ENCODE measurements at regions not wholly inside any gene's neighbourhood (a gene's known extent, or its start where the extent isn't known, plus 50 kb on each side); places are given as distances from the start of the nearest gene placed in this dataset.
"Not testable (repeated sequence)": the region's sequence is repeated elsewhere in the genome, so short reads cannot be mapped to it uniquely, and the experiment has no call there.

DNA sequence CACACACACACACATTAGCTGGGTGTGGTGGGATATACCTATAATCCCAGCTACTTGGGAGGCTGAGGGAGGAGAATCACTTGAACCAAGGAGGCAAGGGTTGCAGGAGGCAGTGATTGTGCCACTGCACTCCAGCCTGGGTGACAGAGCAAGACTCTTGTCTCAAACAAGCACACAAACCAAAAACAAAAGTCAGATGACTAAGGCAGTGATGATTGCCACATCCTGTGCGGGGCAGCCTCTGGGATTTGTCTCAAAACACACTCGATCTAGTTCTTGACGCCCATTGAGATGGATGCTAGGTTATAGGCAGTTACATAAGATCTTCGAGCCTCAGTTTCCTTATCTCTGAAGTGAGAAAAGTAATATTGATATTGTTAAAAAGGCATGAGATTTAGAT is 57.8 kb upstream of the NBPF8 start:
- not testable (repeated sequence) for H3K36me3 ChIP-seq (ENCODE audit: insufficient read depth, low read depth, low read length); H3K27me3 ChIP-seq (ENCODE audit: insufficient read depth, low read length); H3K27ac ChIP-seq (ENCODE audit: low read length); H3K4me1 ChIP-seq (ENCODE audit: insufficient read depth, low read length); H3K4me3 ChIP-seq (ENCODE audit: low read length); H3K9me3 ChIP-seq (ENCODE audit: insufficient read depth, low read depth, low read length); H3K9ac ChIP-seq (ENCODE audit: low read depth, low read length)

DNA sequence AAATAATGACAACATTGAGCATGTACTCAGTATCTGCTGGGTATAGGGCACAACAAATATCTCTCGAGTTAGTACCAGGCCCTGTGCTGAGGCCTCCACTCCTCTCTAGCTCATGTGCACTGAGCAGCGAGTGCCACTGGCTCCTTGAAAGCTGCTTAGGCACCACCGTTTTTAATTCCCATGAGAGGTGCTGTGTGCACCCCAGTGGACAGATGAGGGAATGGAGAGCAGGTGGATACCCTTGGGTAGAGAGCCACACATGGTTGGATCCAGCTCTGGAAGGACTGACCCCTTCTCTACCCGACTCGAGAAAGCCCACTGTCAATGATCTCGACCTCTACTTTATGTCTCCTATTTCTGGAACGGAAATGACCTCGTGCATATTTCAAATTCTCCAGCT is 58.7 kb upstream of the NBPF8 start:
- not testable (repeated sequence) for H3K4me1 ChIP-seq (ENCODE audit: insufficient read depth, low read length); H3K4me3 ChIP-seq (ENCODE audit: low read length); H3K9ac ChIP-seq (ENCODE audit: low read depth, low read length); H3K9me3 ChIP-seq (ENCODE audit: insufficient read depth, low read depth, low read length); H3K27me3 ChIP-seq (ENCODE audit: insufficient read depth, low read length); H3K27ac ChIP-seq (ENCODE audit: low read length); H3K36me3 ChIP-seq (ENCODE audit: insufficient read depth, low read depth, low read length)

DNA sequence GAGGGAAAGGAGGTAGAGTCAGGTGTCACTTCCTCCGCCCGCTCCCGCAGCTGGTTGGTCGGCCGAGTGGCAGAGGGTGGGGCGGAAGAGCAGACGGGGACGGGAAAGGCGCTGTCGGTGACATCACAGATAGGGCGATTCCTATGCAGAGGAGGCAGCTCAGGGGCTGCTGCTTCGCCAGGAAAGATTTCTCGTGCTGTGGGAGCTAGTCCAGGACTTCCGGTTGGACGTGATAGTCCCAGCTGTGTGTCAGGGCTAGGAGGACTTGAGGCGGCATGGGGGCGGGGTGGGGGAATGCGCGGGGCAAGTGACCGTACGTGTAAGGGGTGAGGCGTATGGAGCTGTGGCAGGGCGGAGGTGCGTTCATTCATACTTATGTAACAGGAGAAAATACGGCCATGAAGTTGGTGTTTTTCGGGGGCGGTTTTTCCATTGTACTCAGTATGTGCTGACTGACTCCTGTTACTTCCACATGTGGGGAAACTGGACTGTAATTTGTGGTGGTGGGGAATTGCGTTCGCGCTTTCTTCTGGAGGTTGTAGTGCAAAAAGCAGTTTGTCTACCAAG is 60.1 kb upstream of the NBPF8 start:
- not testable (repeated sequence) for H3K27ac ChIP-seq (ENCODE audit: low read length); H3K9me3 ChIP-seq (ENCODE audit: insufficient read depth, low read depth, low read length); H3K27me3 ChIP-seq (ENCODE audit: insufficient read depth, low read length); H3K4me1 ChIP-seq (ENCODE audit: insufficient read depth, low read length); H3K36me3 ChIP-seq (ENCODE audit: insufficient read depth, low read depth, low read length)
- Histone ChIP-seq H3K9ac (ENCODE audit: low read depth, low read length) (peak overlapping the region; percentile 76), H3K4me3 (ENCODE audit: low read length) (peak overlapping the region; percentile 43; the same call in 1 of the 2 replicates)

DNA sequence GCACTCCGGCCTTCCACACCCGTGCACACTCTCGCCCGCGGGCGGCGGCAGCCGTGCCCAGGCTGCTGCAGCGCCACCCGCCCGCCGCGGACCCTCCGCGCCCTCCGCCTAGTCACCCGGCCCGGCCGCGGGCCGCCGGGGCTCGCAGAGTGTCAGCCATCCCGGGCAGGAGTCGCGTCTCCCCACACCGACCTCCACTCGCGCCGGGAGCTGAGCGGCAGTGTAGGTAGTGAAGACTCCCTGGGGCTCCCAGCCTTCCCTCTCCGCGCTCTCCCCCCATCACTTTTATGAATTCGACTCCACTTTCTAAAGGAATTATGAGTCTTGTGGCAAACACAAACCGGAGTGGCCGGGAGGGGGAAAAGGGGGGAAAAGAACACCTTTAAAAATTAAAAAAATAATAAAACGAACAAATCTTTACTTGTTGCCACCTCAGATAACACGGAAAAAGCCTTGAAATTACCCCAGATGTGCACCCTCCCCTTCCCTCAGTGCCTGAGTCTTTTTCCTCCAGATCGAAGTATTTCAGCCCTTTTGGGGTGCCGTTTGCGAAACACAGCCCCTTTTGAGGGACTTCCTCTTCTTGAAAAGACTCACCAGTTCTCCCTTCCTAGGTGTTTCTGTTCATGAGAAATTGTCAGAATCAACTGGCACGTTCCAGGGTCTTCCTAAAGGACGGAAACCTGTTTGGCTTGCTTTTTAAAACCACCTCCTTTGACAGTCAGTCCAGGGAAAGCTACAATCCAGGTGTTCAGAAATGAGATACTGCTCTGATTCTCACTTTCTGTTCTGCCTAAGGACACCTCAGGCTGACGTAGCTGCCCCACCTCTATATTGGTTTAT is 72.4 kb upstream of the NBPF8 start:
- not testable (repeated sequence) for H3K9ac ChIP-seq (ENCODE audit: low read depth, low read length); H3K4me1 ChIP-seq (ENCODE audit: insufficient read depth, low read length)

DNA sequence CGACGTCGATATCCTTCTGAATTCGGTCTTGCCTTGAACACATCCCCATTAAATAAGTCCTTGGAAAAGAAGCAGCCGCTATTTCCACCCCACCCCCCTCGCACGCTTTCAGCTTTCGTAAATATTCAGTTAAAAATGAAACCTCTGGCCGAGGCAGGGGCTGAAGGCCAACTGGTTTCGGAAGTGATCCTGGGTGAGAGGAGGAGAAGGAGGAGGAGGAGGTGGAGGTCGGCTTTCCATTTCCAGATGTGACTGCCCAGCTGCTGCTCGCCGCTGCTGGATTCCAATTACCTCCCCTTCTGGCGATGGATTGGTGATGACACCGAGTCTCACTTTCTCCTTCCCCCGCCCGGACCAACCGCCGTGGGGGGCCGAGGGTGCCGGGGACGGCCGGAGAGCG is 73.1 kb upstream of the NBPF8 start:
- H3K27ac ChIP-seq (ENCODE audit: low read length) = not testable (repeated sequence)

More for the DNA sequence above, 72.4 kb upstream of the NBPF8 start:
- H3K27ac ChIP-seq (ENCODE audit: low read length); H3K9me3 ChIP-seq (ENCODE audit: insufficient read depth, low read depth, low read length); H3K27me3 ChIP-seq (ENCODE audit: insufficient read depth, low read length); H3K36me3 ChIP-seq (ENCODE audit: insufficient read depth, low read depth, low read length): not testable (repeated sequence)
- H3K4me3 ChIP-seq (ENCODE audit: low read length) = peak overlapping the region; percentile 50; the same call in 1 of the 2 replicates

DNA sequence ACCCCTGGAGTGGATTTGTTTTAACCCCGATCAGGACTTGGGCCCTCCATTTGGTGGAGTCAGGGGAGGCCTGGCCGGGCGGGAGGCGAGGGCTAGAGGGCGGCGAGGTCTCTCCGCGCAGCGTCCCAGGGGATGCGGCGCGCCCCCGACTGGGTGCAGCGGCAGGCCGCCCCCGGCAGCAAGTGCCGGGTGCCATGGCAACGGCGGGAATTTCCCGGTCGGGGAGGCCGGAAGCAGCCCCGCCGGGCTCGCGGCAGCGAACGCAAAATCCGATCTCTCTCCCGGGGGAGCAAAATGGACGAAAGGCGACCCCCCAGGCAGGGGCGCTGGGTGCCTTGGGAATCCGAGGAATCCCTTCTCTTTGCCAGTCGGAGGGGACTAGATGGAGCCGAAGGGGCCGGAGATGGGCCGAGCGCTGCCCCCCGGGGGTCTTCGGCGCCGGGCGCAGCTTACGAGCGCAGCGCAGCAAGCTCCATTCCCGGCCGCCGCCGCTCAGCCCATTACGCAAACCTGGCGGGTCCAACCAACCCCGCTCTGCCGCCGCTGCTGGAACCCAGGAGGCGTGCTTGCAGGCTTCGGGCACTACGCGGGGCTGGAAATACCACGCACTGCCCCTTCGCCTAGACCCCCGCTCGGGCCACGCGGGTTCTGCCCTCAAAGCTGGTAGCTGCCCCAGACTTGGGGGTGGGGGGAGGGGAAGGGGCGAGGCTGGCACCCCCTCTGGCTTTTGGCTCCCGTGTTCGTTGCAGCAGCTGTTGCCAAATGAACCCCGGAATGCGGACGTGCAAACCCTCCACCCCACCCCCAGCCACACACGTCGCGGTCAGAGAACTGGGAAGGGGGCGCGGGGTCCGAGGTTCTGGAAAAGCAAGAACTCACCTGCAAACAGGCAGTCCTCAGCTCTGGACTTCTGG is 73.7 kb upstream of the NBPF8 start:
- H3K4me3 ChIP-seq (ENCODE audit: low read length) = peak overlapping the region; percentile 65; the same call in 1 of the 2 replicates
- not testable (repeated sequence) for H3K27ac ChIP-seq (ENCODE audit: low read length); H3K4me1 ChIP-seq (ENCODE audit: insufficient read depth, low read length); H3K9ac ChIP-seq (ENCODE audit: low read depth, low read length); H3K9me3 ChIP-seq (ENCODE audit: insufficient read depth, low read depth, low read length); H3K27me3 ChIP-seq (ENCODE audit: insufficient read depth, low read length); H3K36me3 ChIP-seq (ENCODE audit: insufficient read depth, low read depth, low read length)

More for the DNA sequence above, 73.1 kb upstream of the NBPF8 start:
- peak overlapping the region; percentile 65; the same call in 1 of the 2 replicates for H3K4me3 ChIP-seq (ENCODE audit: low read length)
- not testable (repeated sequence) for H3K9ac ChIP-seq (ENCODE audit: low read depth, low read length); H3K36me3 ChIP-seq (ENCODE audit: insufficient read depth, low read depth, low read length); H3K27me3 ChIP-seq (ENCODE audit: insufficient read depth, low read length); H3K9me3 ChIP-seq (ENCODE audit: insufficient read depth, low read depth, low read length); H3K4me1 ChIP-seq (ENCODE audit: insufficient read depth, low read length)

DNA sequence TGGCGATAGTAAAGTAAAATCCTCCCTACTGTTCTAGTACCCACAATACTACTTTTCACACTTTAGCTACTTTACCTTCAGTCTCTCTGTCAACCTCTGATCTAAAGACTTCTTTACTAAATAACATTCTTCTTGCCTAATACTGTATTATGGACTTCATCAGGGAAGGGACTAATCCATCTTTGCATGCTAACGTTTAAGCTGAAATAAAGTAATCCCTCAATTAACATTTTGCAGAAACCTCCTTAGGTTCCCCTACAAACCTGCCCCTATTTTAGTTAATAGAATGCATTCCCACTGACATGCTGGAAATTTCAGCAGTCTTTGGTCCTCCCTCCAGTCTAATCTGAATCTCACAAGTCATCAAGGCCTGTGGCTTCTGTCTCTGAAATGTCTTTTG is 99.1 kb upstream of the NBPF8 start:
- not testable (repeated sequence) for H3K27ac ChIP-seq (ENCODE audit: low read length); H3K9ac ChIP-seq (ENCODE audit: low read depth, low read length); H3K36me3 ChIP-seq (ENCODE audit: insufficient read depth, low read depth, low read length); H3K27me3 ChIP-seq (ENCODE audit: insufficient read depth, low read length); H3K4me3 ChIP-seq (ENCODE audit: low read length); H3K4me1 ChIP-seq (ENCODE audit: insufficient read depth, low read length); H3K9me3 ChIP-seq (ENCODE audit: insufficient read depth, low read depth, low read length)

DNA sequence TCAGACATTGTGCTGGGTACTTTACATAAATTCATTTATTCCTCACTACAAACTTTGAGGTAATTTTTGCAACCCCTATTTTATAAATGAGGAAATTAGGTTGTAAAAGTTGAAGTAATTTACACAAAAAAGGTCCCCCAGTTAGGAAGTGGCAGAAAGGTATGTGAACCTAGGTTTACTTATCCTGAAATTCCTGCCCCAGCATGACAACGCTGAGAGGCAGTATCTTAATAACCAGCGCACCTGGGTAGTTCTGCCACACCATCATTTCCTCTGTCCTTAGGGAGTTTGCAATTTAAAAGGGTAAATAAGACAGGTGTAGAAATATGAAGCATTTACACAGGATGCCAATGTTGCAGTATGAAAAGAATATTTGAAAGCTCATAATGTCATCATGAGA is 102.9 kb upstream of the NBPF8 start:
- not testable (repeated sequence) for H3K4me3 ChIP-seq (ENCODE audit: low read length); H3K27me3 ChIP-seq (ENCODE audit: insufficient read depth, low read length); H3K27ac ChIP-seq (ENCODE audit: low read length); H3K4me1 ChIP-seq (ENCODE audit: insufficient read depth, low read length); H3K9me3 ChIP-seq (ENCODE audit: insufficient read depth, low read depth, low read length); H3K36me3 ChIP-seq (ENCODE audit: insufficient read depth, low read depth, low read length); H3K9ac ChIP-seq (ENCODE audit: low read depth, low read length)

DNA sequence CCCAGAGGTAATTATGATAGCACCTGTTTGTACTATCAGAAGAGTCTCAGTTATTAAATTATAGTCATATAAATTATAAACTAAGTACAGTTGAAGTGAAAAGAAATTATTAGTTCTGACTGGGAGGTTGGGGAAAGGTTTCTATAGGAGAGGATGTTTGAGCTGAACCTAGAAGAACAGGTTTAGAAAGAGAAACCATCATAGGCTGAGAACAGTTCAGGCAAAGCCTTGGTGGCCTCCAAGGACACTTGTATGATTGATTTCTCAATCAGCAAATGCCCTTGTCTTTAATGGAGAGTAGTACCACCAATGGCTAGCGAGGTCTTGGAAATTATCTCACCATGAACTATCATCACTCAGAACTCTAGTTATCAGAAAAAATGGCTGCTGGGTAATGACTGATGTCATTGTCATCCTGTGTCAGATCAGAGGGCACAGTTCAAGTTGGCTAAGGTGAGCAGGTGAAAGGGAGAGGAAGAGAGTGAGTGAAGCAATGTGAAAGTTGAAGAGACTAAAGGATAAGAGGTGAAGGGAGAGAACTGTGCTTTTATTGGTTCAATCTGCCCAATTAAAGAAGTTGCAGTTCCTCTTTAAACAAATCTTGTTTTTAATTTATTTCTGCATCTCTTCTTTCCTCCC is 105.8 kb upstream of the NBPF8 start:
- not testable (repeated sequence) for H3K36me3 ChIP-seq (ENCODE audit: insufficient read depth, low read depth, low read length); H3K9me3 ChIP-seq (ENCODE audit: insufficient read depth, low read depth, low read length); H3K9ac ChIP-seq (ENCODE audit: low read depth, low read length); H3K4me1 ChIP-seq (ENCODE audit: insufficient read depth, low read length); H3K27ac ChIP-seq (ENCODE audit: low read length); H3K27me3 ChIP-seq (ENCODE audit: insufficient read depth, low read length); H3K4me3 ChIP-seq (ENCODE audit: low read length)

DNA sequence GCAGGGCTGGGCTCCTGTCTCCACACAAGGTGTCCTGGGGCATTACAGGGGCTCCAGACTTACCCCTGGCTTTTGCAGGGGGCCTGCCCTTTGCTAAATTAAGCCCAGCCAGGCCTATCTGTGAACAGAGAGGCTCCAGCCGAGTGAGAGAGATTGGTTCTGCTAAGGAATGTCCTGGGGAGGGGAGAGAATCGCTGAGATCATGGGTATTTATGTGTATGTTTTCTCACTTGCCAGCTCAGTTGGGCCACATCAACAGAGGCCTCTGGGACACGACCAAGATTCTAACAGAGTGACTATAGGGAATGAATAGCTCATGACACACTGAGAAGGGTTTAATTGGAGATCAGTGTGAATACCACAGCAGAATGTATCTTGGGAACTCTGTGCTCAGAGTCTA is 109.8 kb upstream of the NBPF8 start:
- not testable (repeated sequence) for H3K9me3 ChIP-seq (ENCODE audit: insufficient read depth, low read depth, low read length); H3K4me1 ChIP-seq (ENCODE audit: insufficient read depth, low read length); H3K4me3 ChIP-seq (ENCODE audit: low read length); H3K9ac ChIP-seq (ENCODE audit: low read depth, low read length); H3K36me3 ChIP-seq (ENCODE audit: insufficient read depth, low read depth, low read length); H3K27me3 ChIP-seq (ENCODE audit: insufficient read depth, low read length); H3K27ac ChIP-seq (ENCODE audit: low read length)

DNA sequence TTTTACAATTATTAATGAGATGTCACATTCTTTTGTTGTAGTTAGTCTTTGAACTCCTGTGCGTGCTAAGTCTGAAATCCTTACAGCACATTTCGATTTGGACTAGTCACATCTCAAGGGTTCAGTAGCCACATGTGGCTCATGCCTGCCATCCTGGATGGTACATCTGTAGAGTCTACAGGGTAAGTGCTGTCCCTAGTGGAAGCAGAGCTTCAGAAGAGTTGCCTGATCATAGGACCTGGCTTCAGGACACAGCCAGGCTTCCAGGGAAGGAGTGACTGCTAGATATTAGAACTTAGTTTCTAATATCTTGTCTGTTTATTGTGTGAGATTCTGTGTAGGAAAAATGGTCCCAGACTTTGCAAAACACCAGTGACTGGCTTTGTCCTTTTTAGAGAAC is 110.5 kb upstream of the NBPF8 start:
- not testable (repeated sequence) for H3K27ac ChIP-seq (ENCODE audit: low read length); H3K36me3 ChIP-seq (ENCODE audit: insufficient read depth, low read depth, low read length); H3K9ac ChIP-seq (ENCODE audit: low read depth, low read length)

More for the DNA sequence above, 110.5 kb upstream of the NBPF8 start:
- H3K27me3 ChIP-seq (ENCODE audit: insufficient read depth, low read length); H3K9me3 ChIP-seq (ENCODE audit: insufficient read depth, low read depth, low read length); H3K4me3 ChIP-seq (ENCODE audit: low read length); H3K4me1 ChIP-seq (ENCODE audit: insufficient read depth, low read length): not testable (repeated sequence)
